Brain microvascular endothelial cell (primary cell): ENCODE measurements at regions not wholly inside any gene's neighbourhood (a gene's known extent, or its start where the extent isn't known, plus 50 kb on each side); places are given as distances from the start of the nearest gene placed in this dataset.

Source experiments
- DNase-seq: peaks from one replicate; pipeline ENCODE4 v3.0.0-alpha.2; 2020
- H3K27ac ChIP-seq: fragments of 250-450 bp; sonication (Bioruptor Pico); 2 replicates; pipeline ENCODE4 v1.5.1; 2020; ENCODE audit warnings: mild to moderate bottlenecking, moderate library complexity
- H3K27me3 ChIP-seq: fragments of 250-450 bp; sonication (Bioruptor Pico); replicated peaks from 2 replicates; pipeline ENCODE4 v1.5.1; 2020; ENCODE audit warnings: mild to moderate bottlenecking
- H3K36me3 ChIP-seq: fragments of 250-450 bp; sonication (Bioruptor Pico); replicated peaks from 2 replicates; pipeline ENCODE4 v1.5.1; 2020; ENCODE audit warnings: mild to moderate bottlenecking
- H3K4me3 ChIP-seq: 2 replicates; pipeline ENCODE4 v1.5.1; 2011; ENCODE audit warnings: low read depth, mild to moderate bottlenecking, control low read depth, low read length, moderate library complexity
- in situ Hi-C: cut with HindIII; loops from 2 replicates; pipeline ENCODE4 v1.10.0; 2017; ENCODE audit warnings: low sequenced_read_pairs, low pct_ligation_motif_present
- TF ChIP-seq, protein P1 (sequence below): IDR thresholded peaks from 2 replicates; pipeline ENCODE4 v1.5.1; 2011; ENCODE audit warnings: low read depth, mild to moderate bottlenecking, moderate library complexity, low read length, control low read depth, inconsistent platforms; ENCODE audit errors: missing control alignments

DNA sequence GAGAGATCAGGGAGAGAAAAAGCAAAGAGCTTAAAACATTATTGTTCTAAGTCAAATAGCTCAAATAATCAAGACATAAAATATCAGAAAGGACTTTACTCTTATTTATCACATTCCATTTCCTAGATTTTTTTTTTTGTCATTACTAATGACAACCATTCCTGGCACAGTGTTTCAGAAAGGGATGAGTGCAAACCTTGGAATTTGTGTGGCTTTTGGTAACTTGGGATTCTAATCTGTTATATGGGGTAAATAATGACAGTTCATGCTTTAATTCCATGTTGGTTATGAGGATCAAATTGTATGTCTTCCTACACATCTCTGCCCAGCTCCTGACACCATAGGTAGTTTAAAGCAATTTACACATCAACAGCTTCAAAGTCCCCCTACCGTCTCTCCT is 358.4 kb upstream of the ADGRL4 start:
- no peaks in the 10 kb centered on the region for H3K36me3 ChIP-seq
- DNase-seq: no peak
- in situ Hi-C loops: no loop called here
- H3K4me3 ChIP-seq: no peak overlapping the region
- no peaks in the 10 kb centered on the region for H3K27me3 ChIP-seq
- TF ChIP-seq, protein P1, sequence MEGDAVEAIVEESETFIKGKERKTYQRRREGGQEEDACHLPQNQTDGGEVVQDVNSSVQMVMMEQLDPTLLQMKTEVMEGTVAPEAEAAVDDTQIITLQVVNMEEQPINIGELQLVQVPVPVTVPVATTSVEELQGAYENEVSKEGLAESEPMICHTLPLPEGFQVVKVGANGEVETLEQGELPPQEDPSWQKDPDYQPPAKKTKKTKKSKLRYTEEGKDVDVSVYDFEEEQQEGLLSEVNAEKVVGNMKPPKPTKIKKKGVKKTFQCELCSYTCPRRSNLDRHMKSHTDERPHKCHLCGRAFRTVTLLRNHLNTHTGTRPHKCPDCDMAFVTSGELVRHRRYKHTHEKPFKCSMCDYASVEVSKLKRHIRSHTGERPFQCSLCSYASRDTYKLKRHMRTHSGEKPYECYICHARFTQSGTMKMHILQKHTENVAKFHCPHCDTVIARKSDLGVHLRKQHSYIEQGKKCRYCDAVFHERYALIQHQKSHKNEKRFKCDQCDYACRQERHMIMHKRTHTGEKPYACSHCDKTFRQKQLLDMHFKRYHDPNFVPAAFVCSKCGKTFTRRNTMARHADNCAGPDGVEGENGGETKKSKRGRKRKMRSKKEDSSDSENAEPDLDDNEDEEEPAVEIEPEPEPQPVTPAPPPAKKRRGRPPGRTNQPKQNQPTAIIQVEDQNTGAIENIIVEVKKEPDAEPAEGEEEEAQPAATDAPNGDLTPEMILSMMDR: no peak
- no peak overlapping the region for H3K27ac ChIP-seq

DNA sequence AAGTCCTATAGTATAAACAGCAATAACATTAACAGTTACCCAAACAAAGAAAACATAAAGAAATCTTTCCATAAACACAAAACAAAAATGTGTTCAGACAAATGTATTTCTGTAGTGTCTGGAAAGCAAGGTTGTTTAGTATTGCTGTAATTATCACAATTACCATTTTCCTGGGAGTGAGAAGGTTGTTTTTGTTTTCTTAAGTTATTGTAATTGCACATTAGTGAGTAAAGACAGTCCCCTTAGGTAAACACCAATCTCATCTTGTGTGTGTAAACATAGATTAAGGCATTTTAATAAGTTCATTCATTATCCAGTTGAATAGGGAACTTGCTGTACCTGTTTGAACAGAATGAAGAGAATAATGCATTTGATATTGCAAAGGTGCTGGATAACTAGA is 356.9 kb upstream of the ADGRL4 start:
- no peak for DNase-seq
- TF ChIP-seq, protein P1: no peak
- in situ Hi-C loops: no loop called here
- Histone ChIP-seq H3K4me3 (no peak overlapping the region), H3K27ac (no peak overlapping the region), H3K27me3 (no peaks in the 10 kb centered on the region), H3K36me3 (no peaks in the 10 kb centered on the region)

DNA sequence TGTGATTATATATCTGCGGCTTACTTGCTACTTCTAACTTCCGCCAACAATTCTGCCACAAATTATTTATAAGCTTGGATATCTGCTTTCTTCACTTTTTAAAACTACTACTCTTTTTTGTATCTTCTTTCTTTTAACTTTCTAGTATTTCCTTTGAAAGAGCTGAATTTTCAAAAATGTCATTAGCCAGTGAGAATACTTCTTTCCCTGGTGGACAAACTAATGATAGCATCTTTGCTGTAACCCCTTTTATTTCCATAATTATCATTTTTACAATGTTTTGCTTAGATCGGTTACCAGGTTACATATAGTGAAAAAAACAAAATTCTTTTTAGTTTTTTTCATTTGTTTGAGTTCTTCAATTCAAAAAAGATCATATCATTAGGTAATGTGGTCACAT is 355.9 kb upstream of the ADGRL4 start:
- Histone ChIP-seq H3K27ac (no peak overlapping the region), H3K27me3 (no peaks in the 10 kb centered on the region), H3K36me3 (no peaks in the 10 kb centered on the region), H3K4me3 (no peak overlapping the region)
- in situ Hi-C loops: no loop called here
- no peak for DNase-seq
- TF ChIP-seq, protein P1: no peak

DNA sequence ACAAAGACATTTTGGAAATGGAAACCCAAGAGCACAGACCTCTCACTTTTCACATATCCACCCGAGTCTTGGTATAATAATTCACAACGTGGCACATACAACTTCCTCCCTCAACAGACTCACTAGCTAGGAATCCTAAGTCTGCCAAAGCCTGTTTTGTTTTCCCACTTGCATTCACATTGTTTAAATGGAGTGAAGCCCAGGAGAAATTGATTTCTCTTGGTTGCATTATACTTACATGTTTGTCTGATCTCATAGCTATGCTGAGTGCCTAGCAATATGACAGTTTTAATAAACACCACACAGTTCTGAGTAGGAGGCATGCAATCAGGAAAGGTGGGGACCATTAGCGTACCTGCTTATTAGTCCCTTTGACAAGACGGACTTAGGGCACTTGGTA is 348.6 kb upstream of the ADGRL4 start:
- in situ Hi-C loops: no loop called here
- DNase-seq: peak; percentile 29
- H3K27ac ChIP-seq: no peak overlapping the region
- H3K4me3 ChIP-seq: no peak overlapping the region
- no peaks in the 10 kb centered on the region for H3K27me3 ChIP-seq
- TF ChIP-seq, protein P1: no peak
- H3K36me3 ChIP-seq: no peaks in the 10 kb centered on the region

DNA sequence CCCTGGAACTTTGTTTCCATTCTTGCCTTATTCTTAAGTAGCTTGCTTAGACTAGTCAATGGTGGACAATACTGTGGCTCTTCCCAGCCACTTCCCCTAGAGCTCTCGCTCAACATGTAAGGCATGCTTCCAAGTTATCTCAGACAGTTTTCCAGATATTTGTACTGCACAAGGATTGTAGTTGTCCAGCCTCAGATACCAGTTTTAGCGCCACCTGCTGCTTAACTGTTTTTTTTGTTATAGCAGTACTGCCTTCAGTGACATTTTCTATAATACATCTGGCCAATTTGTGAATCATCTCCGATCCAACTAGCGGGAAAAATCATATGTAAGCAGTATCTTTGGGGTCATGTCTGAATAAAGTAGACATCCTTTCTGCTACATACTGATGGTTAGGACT is 346.7 kb upstream of the ADGRL4 start:
- H3K4me3 ChIP-seq: no peak overlapping the region

DNA sequence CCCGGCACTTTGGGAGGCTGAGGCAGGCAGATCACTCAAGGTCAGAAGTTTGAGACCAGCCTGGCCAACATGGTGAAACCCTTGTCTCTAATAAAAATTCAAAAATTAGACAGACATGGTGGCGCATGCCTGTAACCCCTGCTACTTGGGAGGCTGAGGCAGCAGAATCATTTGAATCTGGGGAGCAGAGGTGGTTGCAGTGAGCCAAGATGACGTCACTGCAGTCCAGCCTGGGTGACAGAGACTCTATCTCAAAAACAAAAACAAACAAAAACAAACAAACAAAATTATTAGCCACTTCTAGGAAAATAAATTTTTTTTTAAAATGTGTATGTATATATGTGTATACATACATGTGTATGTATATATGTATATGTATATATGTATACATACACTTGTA is 320.3 kb upstream of the ADGRL4 start:
- H3K27me3 ChIP-seq: no peaks in the 10 kb centered on the region
- TF ChIP-seq, protein P1: no peak
- in situ Hi-C loops: no loop called here
- H3K36me3 ChIP-seq: no peaks in the 10 kb centered on the region
- H3K4me3 ChIP-seq: no peak overlapping the region
- no peak overlapping the region for H3K27ac ChIP-seq
- no peak for DNase-seq

More for the DNA sequence above, 346.7 kb upstream of the ADGRL4 start:
- in situ Hi-C loops: no loop called here
- TF ChIP-seq, protein P1: peak; percentile 65
- Histone ChIP-seq H3K27ac (no peak overlapping the region), H3K27me3 (no peaks in the 10 kb centered on the region), H3K36me3 (no peaks in the 10 kb centered on the region)
- DNase-seq: peak; percentile 79
